ENCODE measurements at regions not wholly inside any gene's neighbourhood (a gene's known extent, or its start where the extent isn't known, plus 50 kb on each side); places are given as distances from the start of the nearest gene placed in this dataset.

GRCh38 chr3:168747697-168748096 lies 652.0 kb upstream of the GOLIM4 start:
- no peak for TF ChIP-seq SPI1 (IDR thresholded peaks at IDR 0.05; ENCODE audit: borderline replicate concordance, low read depth)
- no peak for TF ChIP-seq REST (IDR thresholded peaks at IDR 0.05; ENCODE audit: insufficient replicate concordance, low read depth)
- no peak for TF ChIP-seq GABPA (IDR thresholded peaks at IDR 0.05; ENCODE audit: low read depth)
- TF ChIP-seq POLR2AphosphoS5 (IDR thresholded peaks at IDR 0.05; ENCODE audit: low read depth): no peak
- no peak for TF ChIP-seq CTCF (IDR thresholded peaks at IDR 0.05; ENCODE audit: insufficient read depth, low read length)
- no peak overlapping the region for H3K4me3 ChIP-seq (replicated peaks; ENCODE audit: insufficient read depth, low read length)
- no peaks in the 10 kb centered on the region for H3K27me3 ChIP-seq (ENCODE audit: insufficient read depth, poor library complexity, severe bottlenecking)
- no peak for DNase-seq (ENCODE audit: low read depth in 1 of 2, low spot score in 1 of 2)
- no peak overlapping the region for H3K27ac ChIP-seq (replicated peaks)

- DNase-seq (ENCODE audit: low read depth in 1 of 2, low spot score in 1 of 2): no peak
- Histone ChIP-seq H3K27ac (replicated peaks) (no peak overlapping the region), H3K27me3 (ENCODE audit: insufficient read depth, poor library complexity, severe bottlenecking) (no peaks in the 10 kb centered on the region)
These were observed 643.0 kb upstream of the GOLIM4 start for GRCh38 chr3:168738527-168739325.

More at GRCh38 chr3:168738527-168739325, 643.0 kb upstream of the GOLIM4 start:
- no peak overlapping the region for H3K4me3 ChIP-seq (replicated peaks; ENCODE audit: insufficient read depth, low read length)
- TF ChIP-seq GABPA (IDR thresholded peaks at IDR 0.05; ENCODE audit: low read depth) (no peak), CTCF (IDR thresholded peaks at IDR 0.05; ENCODE audit: insufficient read depth, low read length) (no peak), REST (IDR thresholded peaks at IDR 0.05; ENCODE audit: insufficient replicate concordance, low read depth) (no peak), POLR2AphosphoS5 (IDR thresholded peaks at IDR 0.05; ENCODE audit: low read depth) (no peak), SPI1 (IDR thresholded peaks at IDR 0.05; ENCODE audit: borderline replicate concordance, low read depth) (no peak)

Data from HL-60 (cell line).